Upper lobe of left lung (tissue), 4 donors: ENCODE measurements at regions not wholly inside any gene's neighbourhood (a gene's known extent, or its start where the extent isn't known, plus 50 kb on each side); places are given as distances from the start of the nearest gene placed in this dataset.

Experiments used
- EP300 ChIP-seq, 4 donors: sonication (generic); formaldehyde crosslinking; IDR thresholded peaks; one replicate each; pipeline ENCODE4 v1.5.1; 2017; ENCODE audit warnings: antibody characterized with exemption in 4 of 4, control low read depth in 2 of 4
- POLR2A ChIP-seq, 4 donors: fragments of 450-650 bp; IDR thresholded peaks; one replicate each; pipeline ENCODE4 v1.5.1; 2016 to 2017; ENCODE audit warnings: antibody characterized with exemption in 4 of 4, mild to moderate bottlenecking in 2 of 4
- POLR2AphosphoS5 ChIP-seq, 2 donors: sonication (generic); formaldehyde crosslinking; IDR thresholded peaks; one replicate each; pipeline ENCODE4 v1.5.1; 2017; ENCODE audit warnings: antibody characterized with exemption in 2 of 2
- TF ChIP-seq, protein P1 (sequence below), 6 experiments: fragments of 450-650 bp in 4 of 6; fragments of 200-600 bp in 2 of 6; sonication (generic) in 2 of 6; IDR thresholded peaks; one replicate each; pipeline ENCODE4 v1.5.1; 2016 to 2019; ENCODE audit warnings: antibody characterized with exemption in 6 of 6

GRCh38 chr14:54192610-54193009 is 204.2 kb upstream of the CDKN3 start:
- TF ChIP-seq POLR2A (IDR thresholded peaks at IDR 0.05) (no peak), EP300 (IDR thresholded peaks at IDR 0.05) (no peak), POLR2AphosphoS5 (IDR thresholded peaks at IDR 0.05) (no peak)
- TF ChIP-seq, protein P1, sequence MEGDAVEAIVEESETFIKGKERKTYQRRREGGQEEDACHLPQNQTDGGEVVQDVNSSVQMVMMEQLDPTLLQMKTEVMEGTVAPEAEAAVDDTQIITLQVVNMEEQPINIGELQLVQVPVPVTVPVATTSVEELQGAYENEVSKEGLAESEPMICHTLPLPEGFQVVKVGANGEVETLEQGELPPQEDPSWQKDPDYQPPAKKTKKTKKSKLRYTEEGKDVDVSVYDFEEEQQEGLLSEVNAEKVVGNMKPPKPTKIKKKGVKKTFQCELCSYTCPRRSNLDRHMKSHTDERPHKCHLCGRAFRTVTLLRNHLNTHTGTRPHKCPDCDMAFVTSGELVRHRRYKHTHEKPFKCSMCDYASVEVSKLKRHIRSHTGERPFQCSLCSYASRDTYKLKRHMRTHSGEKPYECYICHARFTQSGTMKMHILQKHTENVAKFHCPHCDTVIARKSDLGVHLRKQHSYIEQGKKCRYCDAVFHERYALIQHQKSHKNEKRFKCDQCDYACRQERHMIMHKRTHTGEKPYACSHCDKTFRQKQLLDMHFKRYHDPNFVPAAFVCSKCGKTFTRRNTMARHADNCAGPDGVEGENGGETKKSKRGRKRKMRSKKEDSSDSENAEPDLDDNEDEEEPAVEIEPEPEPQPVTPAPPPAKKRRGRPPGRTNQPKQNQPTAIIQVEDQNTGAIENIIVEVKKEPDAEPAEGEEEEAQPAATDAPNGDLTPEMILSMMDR (IDR thresholded peaks at IDR 0.05): no peak
